ENCODE measurements at regions not wholly inside any gene's neighbourhood (a gene's known extent, or its start where the extent isn't known, plus 50 kb on each side); places are given as distances from the start of the nearest gene placed in this dataset.

DNA sequence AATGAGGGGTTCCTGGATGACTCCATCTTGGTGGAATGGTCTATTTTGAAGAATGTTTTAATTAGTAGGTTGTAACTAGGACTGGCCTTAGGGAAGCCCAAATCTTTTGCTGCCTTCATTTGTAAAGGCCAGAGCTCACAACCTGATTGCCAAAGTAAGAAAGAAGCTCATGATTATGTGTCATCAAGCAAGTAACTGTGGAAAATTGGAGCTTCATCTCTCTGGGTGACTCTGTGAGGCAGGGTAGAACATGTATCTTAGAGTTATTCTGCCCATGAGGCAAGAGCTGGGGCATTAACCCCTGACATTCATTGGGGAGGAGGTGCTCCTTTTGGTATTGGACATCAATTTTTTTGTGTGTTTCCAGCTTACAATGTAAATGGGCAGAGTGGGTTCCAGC, 273.9 kb upstream of the JAG1 start:
- H3K4me3 ChIP-seq (ENCODE audit: low read depth in 1 of 2, low read length in 2 of 2): no peak overlapping the region
- no peaks in the 10 kb centered on the region for H3K27me3 ChIP-seq (ENCODE audit: control insufficient read depth in 1 of 2, insufficient read depth in 2 of 2, low read length in 2 of 2)
- H3K4me1 ChIP-seq (ENCODE audit: insufficient read depth, low read length): no peaks in the 10 kb centered on the region
- H3K9ac ChIP-seq (ENCODE audit: low read length): no peak overlapping the region
- H3K27ac ChIP-seq (ENCODE audit: low read depth, low read length): no peak overlapping the region
- H3K9me3 ChIP-seq (ENCODE audit: low read length): no peaks in the 10 kb centered on the region
- no peaks in the 10 kb centered on the region for H3K36me3 ChIP-seq (ENCODE audit: insufficient read depth, low read length)

DNA sequence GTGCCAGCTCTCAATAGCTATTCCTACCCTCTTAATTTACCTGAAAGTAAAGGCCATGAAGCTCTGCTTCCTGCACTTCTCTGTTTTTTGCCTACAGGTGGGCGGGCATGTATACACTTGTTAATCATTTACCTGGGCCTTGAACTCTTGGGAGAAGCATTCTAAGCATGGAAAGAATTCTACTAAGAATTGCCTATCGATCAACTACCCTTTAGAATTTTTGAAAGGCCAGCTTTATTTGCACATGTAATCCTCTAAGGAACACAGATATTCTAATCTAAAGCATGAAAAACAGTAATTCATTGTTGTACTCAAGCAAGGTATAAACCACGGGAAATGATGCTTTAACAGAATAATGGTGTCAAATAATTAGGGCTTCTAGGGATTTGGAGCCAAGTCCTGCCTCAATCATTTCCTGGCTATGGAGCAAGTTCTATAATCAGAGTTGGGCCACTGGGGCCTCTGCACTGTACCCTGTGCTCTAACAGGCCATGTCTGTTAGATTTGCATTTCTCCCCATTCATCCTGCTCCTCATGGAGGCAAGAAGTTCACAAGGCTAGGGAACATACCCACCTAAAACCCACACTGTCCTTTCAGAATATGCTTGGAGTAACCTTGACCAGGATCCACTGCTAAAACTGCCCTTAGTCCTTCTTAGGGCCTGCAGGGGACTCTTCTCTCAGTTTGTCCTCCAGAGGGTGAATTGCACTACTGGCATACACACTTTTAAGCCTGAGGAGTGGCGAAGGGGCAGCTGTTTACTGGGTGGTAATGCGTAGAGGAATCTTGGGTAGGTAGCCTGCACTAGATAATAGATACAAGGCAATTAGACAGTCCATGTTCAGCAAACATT, 276.4 kb upstream of the JAG1 start:
- no peaks in the 10 kb centered on the region for H3K36me3 ChIP-seq (ENCODE audit: insufficient read depth, low read length)
- H3K27ac ChIP-seq (ENCODE audit: low read depth, low read length): no peak overlapping the region
- H3K4me3 ChIP-seq (ENCODE audit: low read depth in 1 of 2, low read length in 2 of 2): no peak overlapping the region
- no peak overlapping the region for H3K9ac ChIP-seq (ENCODE audit: low read length)
- H3K9me3 ChIP-seq (ENCODE audit: low read length): no peaks in the 10 kb centered on the region
- no peaks in the 10 kb centered on the region for H3K27me3 ChIP-seq (ENCODE audit: control insufficient read depth in 1 of 2, insufficient read depth in 2 of 2, low read length in 2 of 2)
- no peaks in the 10 kb centered on the region for H3K4me1 ChIP-seq (ENCODE audit: insufficient read depth, low read length)

DNA sequence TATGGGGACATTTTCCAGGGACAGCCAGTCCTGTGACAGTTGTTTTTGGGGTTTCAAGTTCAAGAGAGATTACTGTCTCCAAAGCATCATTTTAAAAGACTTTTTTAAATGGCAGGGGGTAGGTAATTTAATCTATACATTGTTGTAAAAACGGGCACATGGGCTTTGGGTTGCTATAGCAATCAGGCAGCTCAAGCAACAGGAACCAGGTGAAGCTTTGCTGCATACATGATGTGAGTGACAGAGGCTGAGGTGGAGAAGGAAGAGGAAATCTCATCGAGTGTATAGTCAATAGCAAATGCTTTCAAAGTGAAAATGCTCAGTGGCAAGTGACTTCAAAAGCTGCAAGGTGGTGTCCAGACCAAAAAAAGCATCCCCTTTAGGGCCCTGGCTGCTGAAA, 277.4 kb upstream of the JAG1 start:
- Histone ChIP-seq H3K36me3 (ENCODE audit: insufficient read depth, low read length) (no peaks in the 10 kb centered on the region), H3K9me3 (ENCODE audit: low read length) (no peaks in the 10 kb centered on the region), H3K9ac (ENCODE audit: low read length) (no peak overlapping the region), H3K27ac (ENCODE audit: low read depth, low read length) (no peak overlapping the region), H3K27me3 (ENCODE audit: control insufficient read depth in 1 of 2, insufficient read depth in 2 of 2, low read length in 2 of 2) (no peaks in the 10 kb centered on the region), H3K4me1 (ENCODE audit: insufficient read depth, low read length) (no peaks in the 10 kb centered on the region), H3K4me3 (ENCODE audit: low read depth in 1 of 2, low read length in 2 of 2) (no peak overlapping the region)

DNA sequence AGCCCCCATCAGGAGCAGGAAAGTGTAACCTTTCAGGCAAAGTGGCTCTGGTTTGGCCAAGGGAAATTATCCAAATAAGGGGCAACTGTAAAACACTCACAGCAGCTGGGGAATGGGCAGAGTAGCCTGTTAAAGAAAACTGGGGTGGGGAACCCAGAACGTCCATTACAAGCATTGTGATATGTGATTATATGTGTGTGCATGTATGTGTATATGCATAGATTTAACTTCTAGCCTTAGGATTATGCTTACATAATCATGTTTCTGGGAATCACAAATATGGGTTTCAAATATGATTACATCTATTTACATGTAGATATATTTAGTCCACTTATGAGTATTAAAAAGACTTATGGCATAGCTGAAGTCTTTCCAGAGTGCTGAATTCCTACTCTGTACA, 278.1 kb upstream of the JAG1 start:
- H3K9ac ChIP-seq (ENCODE audit: low read length): no peak overlapping the region
- no peaks in the 10 kb centered on the region for H3K9me3 ChIP-seq (ENCODE audit: low read length)
- no peaks in the 10 kb centered on the region for H3K27me3 ChIP-seq (ENCODE audit: control insufficient read depth in 1 of 2, insufficient read depth in 2 of 2, low read length in 2 of 2)
- no peak overlapping the region for H3K4me3 ChIP-seq (ENCODE audit: low read depth in 1 of 2, low read length in 2 of 2)
- no peaks in the 10 kb centered on the region for H3K36me3 ChIP-seq (ENCODE audit: insufficient read depth, low read length)
- H3K4me1 ChIP-seq (ENCODE audit: insufficient read depth, low read length): no peaks in the 10 kb centered on the region
- no peak overlapping the region for H3K27ac ChIP-seq (ENCODE audit: low read depth, low read length)

DNA sequence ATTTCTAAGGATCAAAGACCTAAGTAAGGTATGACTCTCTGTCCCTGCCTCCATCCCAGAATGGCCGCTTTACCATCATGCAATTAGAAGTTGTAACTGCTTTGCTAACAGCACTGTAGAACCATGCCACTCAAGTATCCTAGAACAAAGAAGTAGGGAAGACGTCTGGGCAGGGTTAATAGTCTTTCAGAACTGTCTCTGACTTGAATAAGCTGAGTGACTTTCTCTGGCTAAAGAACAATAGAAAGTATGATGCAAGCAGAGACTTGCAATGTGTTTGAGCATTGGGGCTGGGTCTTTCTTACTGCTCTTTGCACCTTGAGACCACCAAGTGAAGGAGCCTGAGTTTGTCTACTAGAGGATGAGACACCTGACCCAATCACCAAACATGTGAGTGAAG, 279.6 kb upstream of the JAG1 start:
- Histone ChIP-seq H3K36me3 (ENCODE audit: insufficient read depth, low read length) (no peaks in the 10 kb centered on the region), H3K27me3 (ENCODE audit: control insufficient read depth in 1 of 2, insufficient read depth in 2 of 2, low read length in 2 of 2) (no peaks in the 10 kb centered on the region), H3K4me1 (ENCODE audit: insufficient read depth, low read length) (no peaks in the 10 kb centered on the region), H3K4me3 (ENCODE audit: low read depth in 1 of 2, low read length in 2 of 2) (no peak overlapping the region), H3K9me3 (ENCODE audit: low read length) (no peaks in the 10 kb centered on the region), H3K27ac (ENCODE audit: low read depth, low read length) (no peak overlapping the region), H3K9ac (ENCODE audit: low read length) (no peak overlapping the region)

DNA sequence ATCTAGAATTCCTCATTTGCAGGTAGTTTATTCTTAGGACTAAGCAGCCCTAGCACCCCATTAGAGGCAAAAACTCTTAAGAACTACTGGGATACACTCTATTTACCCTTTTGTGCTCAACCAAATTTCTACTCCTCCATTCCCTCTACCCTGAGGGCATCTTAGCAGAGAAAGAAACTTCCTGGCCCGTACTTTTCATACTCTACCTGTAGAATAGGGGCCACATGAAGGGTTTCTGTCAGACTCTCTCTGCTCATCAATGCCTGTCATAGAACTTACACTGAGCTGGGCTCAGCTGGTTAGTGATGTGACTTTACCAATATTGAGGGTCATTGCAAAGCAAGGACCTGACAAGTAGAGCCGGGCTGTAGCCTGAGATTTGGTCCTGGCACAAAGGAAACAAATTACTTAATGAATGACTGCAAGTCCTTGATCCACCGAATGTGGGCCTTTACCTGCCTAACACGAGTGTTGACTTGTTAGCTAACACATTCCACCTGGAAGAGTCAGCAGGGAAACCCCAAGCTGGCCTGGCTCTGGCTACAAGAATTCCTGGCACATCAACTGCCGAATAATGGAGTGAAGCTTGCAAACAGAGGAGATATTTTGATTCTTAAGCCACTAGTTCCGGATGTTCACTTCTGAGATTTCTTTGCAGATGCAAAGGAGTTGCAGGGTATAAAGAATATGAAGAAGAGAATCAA, 280.5 kb upstream of the JAG1 start:
- H3K9ac ChIP-seq (ENCODE audit: low read length): no peak overlapping the region
- H3K27me3 ChIP-seq (ENCODE audit: control insufficient read depth in 1 of 2, insufficient read depth in 2 of 2, low read length in 2 of 2): no peaks in the 10 kb centered on the region
- H3K27ac ChIP-seq (ENCODE audit: low read depth, low read length): no peak overlapping the region
- H3K4me1 ChIP-seq (ENCODE audit: insufficient read depth, low read length): no peaks in the 10 kb centered on the region
- H3K9me3 ChIP-seq (ENCODE audit: low read length): no peaks in the 10 kb centered on the region
- no peak overlapping the region for H3K4me3 ChIP-seq (ENCODE audit: low read depth in 1 of 2, low read length in 2 of 2)
- H3K36me3 ChIP-seq (ENCODE audit: insufficient read depth, low read length): no peaks in the 10 kb centered on the region

DNA sequence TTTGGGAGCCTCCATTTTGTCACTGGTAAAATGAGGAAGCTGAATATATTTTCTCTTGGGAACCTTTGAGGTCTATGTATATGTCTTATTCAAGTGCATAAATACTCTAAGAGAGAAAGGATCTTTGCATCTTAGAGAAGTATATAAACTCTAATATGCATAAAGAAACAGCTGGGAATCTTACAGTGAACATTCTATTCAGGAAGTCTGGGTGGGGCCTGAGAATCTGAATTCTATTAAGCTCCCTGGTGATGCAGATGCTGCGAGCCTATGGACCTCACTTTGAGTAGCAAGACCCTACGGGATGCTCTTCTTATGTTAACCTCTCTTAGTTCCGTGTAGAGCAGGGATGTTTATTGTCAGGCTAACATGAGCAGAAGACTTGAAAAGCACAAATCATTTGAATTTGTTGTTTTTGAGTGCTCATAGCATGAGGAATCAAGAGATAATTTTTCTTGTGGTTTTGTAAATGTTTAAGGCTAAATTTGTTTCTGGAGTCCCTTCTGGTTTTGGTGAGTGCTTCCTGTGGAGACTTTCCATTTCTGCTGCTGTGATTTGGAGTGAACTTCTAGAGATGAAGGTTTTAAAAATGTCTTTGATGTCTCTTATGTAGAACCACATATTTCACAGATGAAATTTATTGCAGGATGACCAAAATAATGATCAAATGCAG, 281.2 kb upstream of the JAG1 start:
- no peaks in the 10 kb centered on the region for H3K4me1 ChIP-seq (ENCODE audit: insufficient read depth, low read length)
- no peak overlapping the region for H3K4me3 ChIP-seq (ENCODE audit: low read depth in 1 of 2, low read length in 2 of 2)
- no peaks in the 10 kb centered on the region for H3K27me3 ChIP-seq (ENCODE audit: control insufficient read depth in 1 of 2, insufficient read depth in 2 of 2, low read length in 2 of 2)
- H3K9me3 ChIP-seq (ENCODE audit: low read length): no peaks in the 10 kb centered on the region
- H3K9ac ChIP-seq (ENCODE audit: low read length): no peak overlapping the region
- no peak overlapping the region for H3K27ac ChIP-seq (ENCODE audit: low read depth, low read length)
- H3K36me3 ChIP-seq (ENCODE audit: insufficient read depth, low read length): no peaks in the 10 kb centered on the region

- Histone ChIP-seq H3K9ac (ENCODE audit: low read length) (no peak overlapping the region), H3K27me3 (ENCODE audit: control insufficient read depth in 1 of 2, insufficient read depth in 2 of 2, low read length in 2 of 2) (no peaks in the 10 kb centered on the region), H3K4me1 (ENCODE audit: insufficient read depth, low read length) (no peaks in the 10 kb centered on the region), H3K36me3 (ENCODE audit: insufficient read depth, low read length) (no peaks in the 10 kb centered on the region), H3K4me3 (ENCODE audit: low read depth in 1 of 2, low read length in 2 of 2) (no peak overlapping the region), H3K9me3 (ENCODE audit: low read length) (no peaks in the 10 kb centered on the region), H3K27ac (ENCODE audit: low read depth, low read length) (no peak overlapping the region)
Observed at GRCh38 chr20:10958279-10958678, 284.5 kb upstream of the JAG1 start.

DNA sequence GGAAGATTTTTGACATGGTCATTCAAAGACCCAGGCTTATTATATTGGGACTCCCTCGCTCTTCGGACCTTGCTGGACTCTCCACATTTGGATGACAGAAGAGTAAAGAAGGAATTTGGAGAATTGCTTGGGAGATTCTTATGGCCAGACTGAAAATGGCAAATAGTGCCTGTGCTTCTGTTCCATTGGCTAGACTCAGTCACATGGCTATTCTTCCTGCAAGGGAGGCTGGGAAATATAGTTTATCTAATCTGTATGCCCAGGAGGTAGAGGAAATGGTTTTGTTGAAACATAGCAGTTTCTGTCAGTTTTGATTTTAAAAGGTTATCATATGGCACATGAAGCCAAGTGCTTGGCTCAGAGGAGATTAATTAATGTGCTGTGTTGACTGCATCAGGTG, 286.6 kb upstream of the JAG1 start:
- no peaks in the 10 kb centered on the region for H3K9me3 ChIP-seq (ENCODE audit: low read length)
- H3K4me3 ChIP-seq (ENCODE audit: low read depth in 1 of 2, low read length in 2 of 2): no peak overlapping the region
- no peaks in the 10 kb centered on the region for H3K4me1 ChIP-seq (ENCODE audit: insufficient read depth, low read length)
- no peak overlapping the region for H3K9ac ChIP-seq (ENCODE audit: low read length)
- H3K27ac ChIP-seq (ENCODE audit: low read depth, low read length): no peak overlapping the region
- H3K36me3 ChIP-seq (ENCODE audit: insufficient read depth, low read length): no peaks in the 10 kb centered on the region
- H3K27me3 ChIP-seq (ENCODE audit: control insufficient read depth in 1 of 2, insufficient read depth in 2 of 2, low read length in 2 of 2): no peaks in the 10 kb centered on the region

DNA sequence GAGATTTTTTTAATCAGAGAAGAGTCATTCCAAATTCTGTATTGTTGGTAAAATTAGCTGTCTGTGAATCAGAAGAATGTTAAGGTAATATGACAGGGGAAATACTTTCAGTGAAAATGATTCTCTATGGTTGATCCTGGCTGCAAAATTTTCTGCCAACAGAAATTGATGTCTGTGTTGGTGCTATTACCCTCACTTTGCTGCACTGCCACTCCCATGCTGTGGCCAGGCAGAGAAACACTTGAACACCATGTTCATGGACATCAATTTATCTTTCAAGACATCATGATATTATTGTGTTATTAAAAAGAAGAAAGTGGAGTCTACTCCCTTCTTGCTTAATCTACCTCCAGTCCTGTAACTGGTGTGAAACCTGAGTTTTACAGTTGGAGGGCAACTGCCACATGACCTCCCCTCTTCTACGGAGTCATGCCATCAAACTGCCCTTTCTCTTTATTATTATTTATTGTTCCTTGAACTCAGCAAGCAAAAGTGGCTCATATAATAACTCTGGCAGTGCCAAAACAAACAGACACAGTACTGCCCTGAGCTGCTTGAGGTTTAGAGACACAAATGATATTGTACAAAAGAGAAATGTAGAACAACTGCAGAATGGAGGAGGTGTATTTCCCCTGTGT, 288.0 kb upstream of the JAG1 start:
- no peaks in the 10 kb centered on the region for H3K4me1 ChIP-seq (ENCODE audit: insufficient read depth, low read length)
- H3K27ac ChIP-seq (ENCODE audit: low read depth, low read length): no peak overlapping the region
- H3K27me3 ChIP-seq (ENCODE audit: control insufficient read depth in 1 of 2, insufficient read depth in 2 of 2, low read length in 2 of 2): no peaks in the 10 kb centered on the region
- H3K4me3 ChIP-seq (ENCODE audit: low read depth in 1 of 2, low read length in 2 of 2): no peak overlapping the region
- no peaks in the 10 kb centered on the region for H3K36me3 ChIP-seq (ENCODE audit: insufficient read depth, low read length)
- H3K9ac ChIP-seq (ENCODE audit: low read length): no peak overlapping the region
- H3K9me3 ChIP-seq (ENCODE audit: low read length): no peaks in the 10 kb centered on the region

DNA sequence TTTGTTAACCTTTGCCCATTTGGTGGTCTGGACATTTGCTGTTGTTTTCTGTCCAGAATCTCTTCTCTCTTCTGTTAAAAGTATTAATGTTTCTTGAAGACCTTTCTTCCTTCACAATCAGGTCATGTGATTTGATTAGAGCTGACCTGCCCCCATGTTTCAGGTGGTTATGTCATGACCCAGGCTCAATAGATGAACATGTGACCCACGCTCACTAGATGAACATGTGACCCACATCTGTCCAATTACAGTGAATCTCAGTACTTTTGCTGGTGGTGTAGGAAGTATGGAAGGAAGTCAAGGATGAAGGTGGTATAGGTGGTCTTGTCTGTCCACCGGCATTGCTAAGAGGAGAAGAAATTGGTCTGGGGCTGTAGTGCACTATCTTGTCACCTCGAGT, 289.1 kb upstream of the JAG1 start:
- H3K27me3 ChIP-seq (ENCODE audit: control insufficient read depth in 1 of 2, insufficient read depth in 2 of 2, low read length in 2 of 2): no peaks in the 10 kb centered on the region
- H3K4me3 ChIP-seq (ENCODE audit: low read depth in 1 of 2, low read length in 2 of 2): no peak overlapping the region
- H3K9me3 ChIP-seq (ENCODE audit: low read length): no peaks in the 10 kb centered on the region
- no peak overlapping the region for H3K27ac ChIP-seq (ENCODE audit: low read depth, low read length)
- H3K9ac ChIP-seq (ENCODE audit: low read length): no peak overlapping the region
- no peaks in the 10 kb centered on the region for H3K4me1 ChIP-seq (ENCODE audit: insufficient read depth, low read length)
- H3K36me3 ChIP-seq (ENCODE audit: insufficient read depth, low read length): no peaks in the 10 kb centered on the region
